ENCODE measurements at regions not wholly inside any gene's neighbourhood (a gene's known extent, or its start where the extent isn't known, plus 50 kb on each side); places are given as distances from the start of the nearest gene placed in this dataset.

DNA sequence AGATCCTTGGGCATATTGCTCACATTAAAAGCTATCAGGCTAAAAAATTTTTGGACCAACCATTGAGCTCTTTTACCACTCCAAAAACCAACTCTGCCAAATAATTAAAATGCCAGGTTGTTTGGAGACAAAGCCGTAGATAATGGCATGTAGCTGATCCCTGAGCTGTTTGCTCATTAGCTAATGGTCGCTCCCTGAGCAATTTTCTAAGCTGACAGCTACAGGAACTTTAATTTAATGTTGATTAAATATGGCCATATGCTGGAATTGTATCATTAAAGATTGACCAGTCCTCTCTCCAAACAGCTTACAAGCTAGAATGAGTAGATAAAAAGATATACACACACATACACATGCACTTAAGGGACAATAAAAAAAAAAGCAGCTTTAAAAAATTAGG lies 216.2 kb upstream of the ARHGAP20 start:
- DNase-seq (ENCODE audit: low read depth in 2 of 2): no peak

DNA sequence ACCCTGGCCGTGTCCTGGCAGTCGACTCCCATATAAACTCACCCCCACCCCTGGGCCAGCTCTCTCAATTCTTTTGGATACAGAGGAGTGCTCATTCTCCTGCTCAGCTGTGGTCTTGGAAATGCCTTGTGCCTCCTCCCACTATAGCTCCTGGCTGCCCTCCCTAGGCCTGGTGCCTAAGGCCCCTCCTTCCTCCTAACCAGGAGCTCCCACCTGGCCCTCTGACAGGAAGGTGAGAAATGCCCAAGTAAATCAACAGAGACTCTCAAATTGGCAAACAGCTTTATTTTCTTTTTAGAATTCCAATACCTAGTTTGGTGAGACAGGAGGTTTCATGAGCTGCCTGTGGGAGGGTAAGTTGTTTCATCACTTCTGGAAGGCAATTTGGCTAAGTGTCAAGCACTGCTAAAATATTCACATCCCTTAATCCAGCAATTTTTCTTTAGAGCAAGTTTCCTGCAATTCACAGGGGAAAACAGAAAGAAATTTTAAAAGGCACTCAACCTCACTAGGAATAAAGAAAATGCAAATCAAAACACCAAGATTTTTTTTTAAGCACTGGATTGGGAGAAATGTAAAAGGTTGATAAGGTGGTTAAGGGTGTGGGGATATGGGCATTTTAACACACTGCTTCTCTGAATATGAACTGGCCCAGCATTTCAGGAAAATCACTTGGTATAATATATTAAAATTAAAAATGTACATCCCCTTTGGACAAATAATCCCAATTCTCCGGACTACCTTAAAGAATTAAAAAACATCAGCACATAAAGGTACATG lies 209.7 kb upstream of the ARHGAP20 start:
- peak; percentile 34 to 52 for DNase-seq (ENCODE audit: low read depth in 2 of 2)

DNA sequence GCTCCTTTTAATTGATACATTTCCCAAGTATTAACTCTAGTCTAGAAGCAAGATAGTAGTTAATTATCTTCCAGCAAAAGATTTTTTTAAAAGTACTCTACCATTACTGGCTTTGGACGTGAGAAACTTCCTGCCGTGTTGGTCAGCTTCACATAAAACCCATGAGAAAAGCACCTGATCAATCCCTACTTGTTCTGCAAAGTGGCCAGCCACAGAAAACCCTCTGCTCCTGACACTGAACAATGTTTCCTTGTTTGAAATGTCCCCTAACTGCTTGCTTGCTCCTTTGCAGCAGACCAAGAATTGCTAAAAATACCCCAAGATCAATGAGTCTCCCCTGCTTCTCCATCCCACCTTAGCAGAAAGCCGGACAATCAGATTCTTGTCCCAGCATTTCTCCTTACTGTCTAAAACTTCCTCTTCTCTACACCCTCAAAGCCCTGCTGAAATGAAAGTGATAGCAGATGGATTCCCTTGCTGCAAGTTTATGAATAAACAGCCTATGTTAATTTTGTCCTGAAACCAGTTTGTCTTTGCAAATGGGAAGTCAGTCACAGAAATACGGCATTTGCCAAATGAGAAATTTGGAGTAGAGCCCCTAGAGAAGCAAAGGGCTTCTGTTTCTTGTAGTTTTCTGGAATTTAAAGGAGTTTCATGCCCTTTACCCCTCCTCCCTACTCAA lies 207.1 kb upstream of the ARHGAP20 start:
- no peak for DNase-seq (ENCODE audit: low read depth in 2 of 2)

DNA sequence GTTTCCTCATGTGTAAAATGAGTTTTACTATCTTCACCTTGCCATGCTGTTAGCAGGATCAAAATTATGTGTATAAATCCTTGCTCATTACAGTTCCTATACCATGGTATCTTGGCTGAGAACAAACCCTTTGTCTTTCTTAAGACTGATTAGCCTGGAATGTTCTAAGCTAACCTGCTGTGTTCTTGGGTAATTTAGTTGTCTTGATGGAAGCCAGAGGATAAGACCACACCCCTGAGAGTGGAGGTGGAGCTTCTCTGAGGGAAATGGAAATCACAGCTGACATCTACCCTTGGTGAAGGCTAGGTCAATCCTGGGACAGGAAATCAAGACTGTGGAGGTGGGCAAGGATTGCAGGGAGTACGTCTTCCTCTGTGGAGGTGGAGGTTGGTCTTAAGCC lies 206.1 kb upstream of the ARHGAP20 start:
- no peak for DNase-seq (ENCODE audit: low read depth in 2 of 2)

DNA sequence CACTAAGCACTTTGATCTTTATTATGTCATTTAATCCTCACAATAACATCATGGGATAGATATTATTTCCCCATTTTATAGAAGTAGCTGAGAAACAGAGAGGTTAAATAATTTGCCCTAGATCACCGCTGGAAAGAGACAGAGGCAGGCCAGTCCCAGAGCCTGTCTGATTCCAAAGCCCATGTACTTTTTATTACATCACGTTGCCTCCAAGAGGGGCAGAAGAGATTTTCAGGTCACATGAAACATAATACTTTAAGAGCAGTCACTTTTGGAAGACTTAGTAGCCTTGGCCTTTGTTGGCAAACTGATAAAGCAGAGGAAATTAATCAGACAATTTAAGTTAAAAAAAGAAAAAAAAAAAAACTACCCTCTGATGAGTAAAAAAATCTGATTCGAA lies 200.2 kb upstream of the ARHGAP20 start:
- no peak for DNase-seq (ENCODE audit: low read depth in 2 of 2)

DNA sequence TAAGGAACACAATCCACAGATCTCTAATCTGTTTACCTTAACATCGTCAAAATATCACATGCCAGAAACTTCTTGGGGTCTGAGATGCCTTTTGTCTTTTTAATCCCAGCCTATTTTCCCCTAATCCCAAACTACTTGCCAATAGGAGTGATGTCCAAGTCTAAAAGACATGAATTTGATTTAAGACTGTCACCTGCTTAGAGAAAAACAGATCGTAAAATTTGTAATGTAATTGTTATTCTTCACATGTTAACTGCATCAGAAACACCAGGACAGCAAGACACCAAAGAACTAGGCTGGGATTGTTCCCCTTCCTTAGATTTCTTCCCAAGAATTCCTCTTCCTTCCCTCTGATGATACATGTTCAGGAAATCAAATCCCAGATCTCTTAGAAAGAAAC lies 198.1 kb upstream of the ARHGAP20 start:
- DNase-seq (ENCODE audit: low read depth in 2 of 2): no peak

DNA sequence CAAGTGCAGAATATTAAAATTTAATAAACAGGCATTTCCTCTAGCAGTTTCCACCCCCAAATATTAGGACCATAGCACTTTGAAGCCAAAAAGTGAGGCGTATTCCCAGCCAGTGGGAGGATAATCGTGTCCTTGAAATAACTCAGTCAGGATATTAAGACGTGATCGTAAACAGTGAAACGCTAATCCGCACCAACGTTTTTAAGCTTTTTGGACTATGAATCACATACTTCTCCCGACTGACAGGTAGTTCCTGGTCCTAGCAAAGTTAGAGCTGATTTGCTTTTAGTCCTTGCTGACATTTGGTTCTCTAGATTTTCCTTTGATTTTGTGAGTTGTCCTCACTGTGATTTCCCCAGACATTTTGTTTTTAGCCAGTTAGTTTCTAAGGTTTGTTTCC lies 197.1 kb upstream of the ARHGAP20 start:
- no peak for DNase-seq (ENCODE audit: low read depth in 2 of 2)

DNA sequence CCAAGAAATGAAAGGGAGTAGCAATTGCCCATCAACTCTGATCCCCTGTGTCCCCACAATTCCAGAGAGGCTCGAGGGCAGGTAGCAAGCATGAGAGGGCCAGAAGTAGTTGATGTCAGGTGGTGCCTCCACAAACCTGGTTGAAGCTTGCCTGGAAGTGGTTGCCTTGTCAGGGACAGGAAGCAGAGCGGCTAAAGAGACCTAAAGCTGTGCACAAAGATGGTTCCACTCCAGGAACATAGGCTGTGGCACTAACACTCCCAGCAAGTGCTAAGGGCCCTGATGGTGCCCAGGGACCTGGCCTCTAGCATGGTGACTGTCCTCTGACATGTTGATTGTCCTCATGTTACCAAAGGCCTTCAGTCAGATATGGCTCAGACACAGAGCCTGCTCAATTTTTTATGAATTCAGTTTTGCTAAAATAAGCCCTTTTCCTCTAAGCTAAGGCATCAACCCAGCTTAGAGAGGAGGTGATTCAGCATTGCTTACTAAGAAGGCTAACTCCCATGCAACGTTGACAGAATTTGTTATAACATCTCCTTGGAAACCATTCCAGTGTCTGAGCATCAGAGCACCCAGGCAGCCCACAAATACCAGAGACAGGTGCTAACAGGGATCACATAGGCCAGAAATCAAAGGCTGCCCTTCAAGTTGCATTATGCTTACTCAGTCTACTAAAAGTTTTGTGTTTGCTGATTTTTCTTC lies 196.3 kb upstream of the ARHGAP20 start:
- DNase-seq (ENCODE audit: low read depth in 2 of 2): no peak

DNA sequence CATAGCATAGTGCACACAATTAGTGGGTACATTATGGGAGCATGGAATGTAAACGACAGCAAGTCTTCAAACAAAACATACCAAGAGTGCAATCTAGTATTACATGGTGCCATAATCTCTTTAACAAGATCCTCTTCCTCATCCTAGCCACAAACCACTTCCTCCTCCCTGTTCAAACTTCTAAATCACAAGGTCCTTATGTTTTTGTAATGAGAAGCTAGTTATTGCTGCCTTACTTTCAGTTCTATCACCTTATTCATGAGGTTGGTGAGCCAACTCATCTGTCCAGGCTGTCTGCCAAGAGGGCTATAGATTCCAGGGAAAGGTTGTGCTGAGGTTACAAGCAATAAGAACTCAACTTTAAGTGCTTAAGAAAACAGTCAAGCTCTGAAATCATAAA lies 195.4 kb upstream of the ARHGAP20 start:
- DNase-seq (ENCODE audit: low read depth in 2 of 2): peak; percentile 89 to 91

DNA sequence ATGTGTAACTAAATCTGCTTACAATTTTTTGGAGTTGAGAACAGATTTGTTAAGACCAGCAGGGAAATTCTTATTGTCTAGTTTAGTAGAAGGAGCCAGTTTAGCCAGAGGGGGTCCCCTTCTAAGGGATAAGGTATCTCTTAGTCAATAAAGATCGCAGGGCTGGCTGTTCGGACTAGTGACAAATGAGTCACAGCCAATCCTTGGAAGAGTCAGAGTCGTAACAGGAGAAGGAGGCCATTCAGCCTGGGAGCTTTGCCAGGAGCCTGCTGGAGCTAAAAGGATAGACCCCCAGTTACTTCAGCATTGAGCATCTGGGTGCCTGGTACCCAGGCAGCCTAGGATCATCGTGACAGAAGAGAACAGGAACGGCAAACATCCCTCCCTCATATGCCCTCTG lies 191.6 kb upstream of the ARHGAP20 start:
- peak in 1 of 2 experiments; percentile 36 for DNase-seq (ENCODE audit: low read depth in 2 of 2)

DNA sequence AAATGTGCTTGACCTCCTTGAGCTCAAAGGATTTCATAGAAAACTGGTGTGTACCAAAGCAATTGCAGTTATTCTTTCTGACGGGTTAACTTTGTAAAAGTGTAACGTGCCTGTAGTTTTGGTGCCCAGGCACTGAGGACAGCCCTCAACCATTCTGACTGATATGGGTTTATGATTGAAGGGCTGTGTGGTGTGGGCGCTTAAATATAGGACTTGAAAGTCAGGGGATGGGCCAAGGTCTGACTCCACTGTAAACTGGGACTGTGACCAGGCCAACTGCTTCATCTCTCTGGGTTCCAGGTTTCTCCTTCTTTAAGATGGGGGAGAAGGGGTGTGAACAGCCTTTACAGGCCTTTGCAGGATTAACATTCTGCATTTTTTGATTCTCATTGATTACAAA lies 191.1 kb upstream of the ARHGAP20 start:
- no peak for DNase-seq (ENCODE audit: low read depth in 2 of 2)

DNA sequence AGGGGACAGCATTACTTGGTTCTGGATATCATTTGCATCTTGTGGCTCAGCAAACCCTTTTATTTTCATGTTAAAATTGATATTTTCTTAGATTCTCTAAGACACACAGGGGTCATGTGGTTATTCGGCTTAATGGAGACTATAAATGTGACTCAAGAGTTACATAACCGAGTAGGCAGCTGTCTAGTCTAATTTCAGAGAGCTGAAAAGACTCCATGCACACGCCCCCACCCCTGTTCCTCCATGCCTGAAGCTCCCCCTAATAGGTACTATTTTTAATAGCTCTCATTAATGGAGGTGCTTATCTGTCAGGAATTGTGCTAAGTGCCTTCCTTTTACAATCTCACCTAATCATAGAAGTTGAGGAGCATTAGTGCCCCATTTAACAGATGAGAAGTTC lies 189.2 kb upstream of the ARHGAP20 start:
- no peak for DNase-seq (ENCODE audit: low read depth in 2 of 2)

DNA sequence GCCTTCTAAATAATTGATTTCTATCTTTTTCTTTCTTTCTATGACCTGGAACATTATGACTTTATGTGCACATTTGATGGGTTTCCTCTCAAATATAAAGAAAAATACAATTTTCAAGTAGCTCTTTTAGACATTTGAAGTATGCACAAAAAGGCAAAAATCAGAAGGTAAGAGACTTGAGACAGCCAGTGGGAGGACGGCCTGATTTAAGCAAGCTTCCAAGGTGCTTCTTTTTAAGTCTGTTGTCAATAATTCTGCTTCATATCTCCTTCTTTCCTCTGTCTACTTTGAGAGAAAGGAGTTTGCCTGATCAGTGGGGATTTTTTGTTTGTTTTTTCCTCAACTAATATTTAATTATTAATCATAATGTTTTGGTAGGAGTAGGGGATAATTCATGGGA lies 188.2 kb upstream of the ARHGAP20 start:
- DNase-seq (ENCODE audit: low read depth in 2 of 2): no peak

DNA sequence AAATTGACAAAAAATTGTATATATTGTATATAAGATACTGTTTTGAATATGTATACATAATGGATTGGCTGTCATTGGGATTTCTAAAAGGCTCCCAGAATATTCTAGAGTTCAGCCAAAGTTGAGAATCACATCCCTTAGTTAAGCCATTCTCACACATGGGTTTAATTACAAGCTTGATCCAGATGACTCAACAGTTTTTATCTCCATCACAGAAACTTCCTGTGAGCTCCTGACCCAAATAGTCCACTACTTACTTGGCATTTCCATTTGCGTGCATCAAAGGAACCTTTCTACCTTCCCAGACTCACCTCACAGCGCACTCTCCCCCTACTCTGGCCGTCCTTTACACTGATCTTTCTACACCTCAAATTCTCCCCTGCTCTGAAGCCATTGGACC lies 184.8 kb upstream of the ARHGAP20 start:
- DNase-seq (ENCODE audit: low read depth in 2 of 2): peak; percentile 71 to 72

DNA sequence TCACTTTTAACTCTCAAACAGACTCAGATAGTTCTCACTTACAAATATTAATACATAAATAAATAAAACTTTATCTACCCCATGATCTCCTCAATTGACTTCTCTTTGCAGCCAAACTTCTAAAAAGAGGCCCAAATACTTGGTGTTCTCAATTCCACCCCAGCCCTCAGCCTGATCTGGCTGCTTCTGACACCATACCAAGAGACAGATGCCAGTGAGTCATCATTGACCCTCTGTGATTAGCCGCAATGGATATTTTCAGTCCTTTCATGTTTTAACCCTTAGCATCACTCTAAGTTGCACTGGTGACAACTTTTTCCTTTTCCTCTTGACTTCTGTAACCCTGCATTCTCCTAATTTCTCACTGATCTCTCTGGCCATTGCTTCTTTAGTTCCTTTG lies 184.1 kb upstream of the ARHGAP20 start:
- DNase-seq (ENCODE audit: low read depth in 2 of 2): peak; percentile 45 to 48

DNA sequence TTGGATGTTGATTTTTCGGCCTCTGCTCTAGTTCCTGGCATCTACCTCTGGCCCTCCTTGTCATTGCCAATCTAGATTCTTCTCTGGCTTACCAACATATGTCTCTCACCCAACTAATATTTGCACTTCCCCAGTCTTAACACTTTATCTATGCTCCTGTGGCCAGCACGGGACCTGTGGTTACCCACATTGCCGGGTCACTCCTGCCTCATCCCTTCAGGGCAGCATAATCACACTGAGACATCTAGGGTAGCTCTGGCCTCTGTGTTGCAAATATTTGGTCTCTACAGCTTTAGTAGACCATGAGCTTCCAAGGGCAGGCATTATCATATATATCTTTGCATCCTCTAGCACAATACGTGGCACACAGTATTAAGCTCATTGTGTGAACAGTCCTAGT lies 182.0 kb upstream of the ARHGAP20 start:
- DNase-seq (ENCODE audit: low read depth in 2 of 2): no peak

DNA sequence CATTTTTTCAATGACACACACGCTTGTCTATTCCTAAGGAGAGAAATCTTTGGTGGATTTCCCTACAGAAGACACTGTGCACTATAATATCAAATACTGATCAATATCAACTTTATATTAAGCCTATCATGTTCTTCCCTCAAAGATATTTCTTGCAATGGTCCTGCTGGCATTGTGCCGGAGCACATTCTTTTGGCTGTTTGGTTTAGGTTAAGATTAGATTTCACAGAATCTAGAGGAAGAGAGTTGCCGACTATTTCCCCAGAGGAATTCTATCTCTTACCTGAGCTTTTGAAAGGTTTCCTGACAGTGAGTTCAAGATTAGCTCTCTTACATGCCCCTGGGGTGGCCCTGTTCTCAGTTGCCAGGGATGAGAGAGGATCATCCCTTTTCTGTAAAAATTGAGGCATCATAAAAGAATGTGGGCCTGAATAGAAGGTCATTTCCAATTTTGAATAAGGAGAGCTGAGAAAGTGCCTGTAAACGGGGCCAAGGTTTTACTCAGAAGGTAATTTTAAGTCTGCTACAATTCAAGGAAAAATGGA lies 180.6 kb upstream of the ARHGAP20 start:
- no peak for DNase-seq (ENCODE audit: low read depth in 2 of 2)

DNA sequence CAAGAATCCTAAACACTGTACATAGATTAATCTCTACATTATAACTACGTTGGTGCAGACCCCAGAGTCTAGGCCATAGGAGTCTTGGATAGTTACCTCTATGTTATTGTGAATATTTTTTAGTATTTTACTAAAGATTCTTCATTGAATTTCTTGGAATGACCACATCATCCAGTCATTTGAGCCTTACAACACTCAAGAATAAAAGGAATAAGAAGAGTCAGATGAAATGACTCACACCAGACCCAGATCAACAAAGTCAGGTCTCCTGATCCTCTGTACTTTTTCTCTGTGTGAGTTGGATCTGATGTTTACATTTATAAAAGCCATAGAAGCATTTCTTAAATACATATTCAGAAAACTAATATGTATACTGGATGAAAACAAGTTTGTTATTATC lies 179.2 kb upstream of the ARHGAP20 start:
- DNase-seq (ENCODE audit: low read depth in 2 of 2): peak; percentile 8 to 18

DNA sequence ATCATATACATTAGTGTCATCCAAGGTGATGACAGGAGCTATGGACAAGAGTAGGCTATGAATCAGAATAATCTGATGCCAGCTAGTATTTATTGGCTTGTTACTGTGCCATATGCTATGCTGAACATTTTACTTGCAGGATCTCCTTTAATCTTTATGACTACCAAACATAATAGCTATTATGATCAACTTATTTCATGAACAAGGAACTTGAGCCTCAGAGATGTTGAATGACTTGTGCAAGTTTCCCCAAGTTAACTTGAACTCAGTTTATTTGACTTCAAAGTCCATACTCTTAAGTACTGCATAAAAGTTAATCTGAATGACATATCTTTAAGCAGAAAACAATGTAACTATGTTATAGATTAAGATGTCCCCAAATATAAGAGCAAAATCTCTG lies 178.8 kb upstream of the ARHGAP20 start:
- DNase-seq (ENCODE audit: low read depth in 2 of 2): no peak

DNA sequence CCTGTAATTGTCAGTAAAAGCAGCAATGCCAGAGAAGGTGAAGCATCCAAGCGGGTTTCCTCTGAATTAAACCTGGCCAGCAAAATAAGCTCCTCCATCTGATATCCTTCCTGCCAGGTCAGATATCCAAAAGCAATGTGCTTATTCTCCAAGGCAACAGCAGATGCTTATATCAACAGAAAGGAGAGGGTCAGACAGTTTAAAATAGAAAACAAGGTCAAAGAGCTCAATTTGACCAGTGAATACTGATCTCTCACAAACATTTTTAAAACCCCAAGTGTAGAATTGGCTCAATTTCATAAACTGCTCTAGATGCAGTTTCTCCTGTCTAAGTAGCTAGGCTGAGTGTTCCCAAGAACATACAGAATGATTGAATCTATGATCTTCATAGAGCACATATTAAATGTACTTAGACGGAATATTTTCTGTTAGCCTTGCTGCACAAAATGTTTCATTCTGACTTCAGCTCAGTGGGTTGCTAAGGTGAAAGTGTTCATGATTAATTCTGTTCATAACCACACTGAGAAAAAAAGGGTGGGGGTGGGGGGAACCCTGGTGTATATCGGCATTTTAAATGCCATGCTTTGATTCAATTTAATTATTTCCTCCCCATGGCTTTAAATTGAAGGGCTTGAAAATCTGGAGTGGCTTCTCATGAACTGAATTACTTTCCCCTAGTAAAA lies 174.2 kb upstream of the ARHGAP20 start:
- DNase-seq (ENCODE audit: low read depth in 2 of 2): no peak

DNA sequence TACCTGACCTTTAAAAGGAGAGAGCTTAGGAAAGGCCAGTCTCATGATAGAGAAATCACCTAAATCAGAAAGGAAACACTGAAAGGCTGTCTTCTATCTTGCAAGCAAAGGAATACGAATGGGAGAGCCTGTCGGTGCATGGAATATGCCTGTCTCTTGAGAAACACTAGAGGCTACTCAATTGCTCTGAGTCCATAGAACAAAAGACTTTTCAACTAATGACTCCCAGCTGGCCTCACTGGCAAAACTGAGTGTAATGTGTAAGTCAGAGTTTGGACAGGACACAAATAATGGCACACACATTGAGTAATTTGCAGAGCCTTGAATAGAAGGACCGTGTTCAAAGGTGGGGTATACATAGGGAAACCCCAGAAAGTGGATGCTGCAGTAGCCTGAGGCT lies 171.0 kb upstream of the ARHGAP20 start:
- DNase-seq (ENCODE audit: low read depth in 2 of 2): no peak

DNA sequence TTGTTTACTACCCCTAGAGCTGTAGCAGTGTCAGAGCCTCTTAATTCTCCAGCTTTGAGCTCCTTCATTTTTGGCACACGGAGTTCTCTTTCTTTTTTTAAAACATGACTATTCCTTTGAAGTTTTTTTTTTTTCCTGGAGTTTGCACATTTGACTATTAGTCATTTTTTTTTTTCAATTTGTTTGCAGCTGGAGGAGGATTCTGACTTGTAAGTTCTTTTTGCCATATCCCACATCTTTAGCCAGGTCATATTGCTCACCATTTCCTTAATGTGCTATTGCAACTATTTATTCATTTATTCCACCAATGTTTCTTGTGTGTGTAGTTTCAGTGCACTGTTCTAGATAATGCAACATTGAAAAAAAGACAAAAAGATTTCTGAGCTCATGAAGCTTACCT lies 166.3 kb upstream of the ARHGAP20 start:
- DNase-seq (ENCODE audit: low read depth in 2 of 2): no peak

Data from fibroblast of skin of left quadriceps (primary cell).